Right kidney (tissue), 1 donor: ENCODE measurements at regions not wholly inside any gene's neighbourhood (a gene's known extent, or its start where the extent isn't known, plus 50 kb on each side); places are given as distances from the start of the nearest gene placed in this dataset.
"Not testable (repeated sequence)": the region's sequence is repeated elsewhere in the genome, so short reads cannot be mapped to it uniquely, and the experiment has no call there.

Experiments
- DNase-seq: peaks from one replicate; pipeline ENCODE4 v3.0.0-alpha.2; 2016

DNA sequence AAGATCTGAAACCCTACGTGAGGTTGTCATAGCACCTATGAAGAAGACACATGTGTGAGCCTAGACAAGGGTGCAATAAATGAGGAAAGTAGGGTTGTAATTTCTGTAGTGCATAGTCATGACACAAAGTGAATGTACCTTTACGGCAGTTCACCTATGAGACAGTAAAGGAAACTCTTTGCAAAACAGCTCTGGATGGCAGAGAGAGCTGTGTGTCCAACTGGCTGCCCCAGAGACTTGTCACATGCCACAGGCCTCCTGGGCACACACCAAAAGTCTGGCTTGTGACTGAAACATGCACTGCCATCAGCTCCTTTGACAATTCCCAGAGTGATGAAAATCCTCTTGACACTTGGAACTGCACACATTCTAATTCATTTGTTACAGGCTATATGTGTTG, 90.7 kb upstream of the NAMPT start:
- DNase-seq = no peak

GRCh38 chr7:106374437-106374836, 89.7 kb upstream of the NAMPT start:
- DNase-seq = no peak

GRCh38 chr7:106372595-106373318, 88.0 kb upstream of the NAMPT start:
- DNase-seq = no peak

DNA sequence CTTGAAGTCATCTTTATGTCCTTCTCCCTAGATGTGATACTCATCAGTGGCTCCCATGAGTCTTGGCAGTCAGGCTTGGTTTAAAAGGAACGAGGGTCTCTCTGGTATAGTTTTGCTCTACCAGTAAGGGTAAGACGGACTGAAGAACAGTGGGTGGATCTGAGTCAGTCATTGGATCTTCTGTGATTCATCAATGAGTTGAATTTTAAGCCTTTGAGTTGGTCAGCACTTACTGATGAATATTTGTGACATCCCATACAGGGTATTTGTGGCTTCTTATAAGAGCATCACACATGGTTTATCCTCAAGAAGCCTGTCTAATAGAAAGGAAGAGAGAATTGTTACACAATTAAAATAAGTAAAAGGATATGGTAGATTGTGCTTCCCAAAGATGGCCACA, 87.3 kb upstream of the NAMPT start:
- DNase-seq = no peak

GRCh38 chr7:106371629-106372028, 86.8 kb upstream of the NAMPT start:
- DNase-seq = no peak

GRCh38 chr7:106370542-106370941, 85.8 kb upstream of the NAMPT start:
- DNase-seq = no peak

DNA sequence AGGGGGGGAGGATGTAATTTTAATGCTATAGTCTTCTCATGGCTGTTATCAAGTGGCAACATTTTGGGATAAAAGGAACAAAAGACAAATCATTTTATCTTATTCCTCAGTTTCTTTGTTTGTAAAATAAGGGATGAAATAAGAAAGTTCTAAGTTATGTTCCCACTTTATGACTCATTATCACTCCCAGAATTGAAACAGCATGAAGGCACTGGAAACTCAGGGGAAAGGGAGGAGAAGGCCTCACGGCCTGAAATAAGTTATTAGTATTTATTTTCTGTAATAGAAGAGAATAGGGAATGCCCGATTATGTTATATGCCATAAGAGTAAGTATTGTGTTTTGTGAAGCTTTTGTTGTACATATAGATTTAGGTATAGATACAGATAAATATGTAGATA, 85.0 kb upstream of the NAMPT start:
- DNase-seq = no peak

DNA sequence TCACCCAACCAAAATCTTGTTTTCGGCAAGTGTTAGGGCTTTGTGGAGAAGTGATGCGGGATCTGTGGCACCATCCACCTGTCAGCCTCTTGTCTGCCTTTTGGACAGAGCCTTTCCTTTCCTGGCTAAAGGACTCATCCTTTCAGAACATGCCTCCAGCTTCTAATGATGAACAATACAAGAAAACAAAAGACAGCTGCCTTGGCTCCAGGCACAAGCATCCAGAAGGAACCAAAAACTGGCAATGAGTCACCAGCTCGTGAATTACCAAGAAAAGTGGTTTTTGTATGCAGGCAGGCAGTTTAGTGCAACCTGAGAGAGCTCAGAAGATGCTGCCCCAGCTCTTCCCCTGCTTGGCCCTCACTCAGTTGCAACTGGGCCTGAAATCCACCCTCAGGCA, 84.6 kb upstream of the NAMPT start:
- DNase-seq = no peak

DNA sequence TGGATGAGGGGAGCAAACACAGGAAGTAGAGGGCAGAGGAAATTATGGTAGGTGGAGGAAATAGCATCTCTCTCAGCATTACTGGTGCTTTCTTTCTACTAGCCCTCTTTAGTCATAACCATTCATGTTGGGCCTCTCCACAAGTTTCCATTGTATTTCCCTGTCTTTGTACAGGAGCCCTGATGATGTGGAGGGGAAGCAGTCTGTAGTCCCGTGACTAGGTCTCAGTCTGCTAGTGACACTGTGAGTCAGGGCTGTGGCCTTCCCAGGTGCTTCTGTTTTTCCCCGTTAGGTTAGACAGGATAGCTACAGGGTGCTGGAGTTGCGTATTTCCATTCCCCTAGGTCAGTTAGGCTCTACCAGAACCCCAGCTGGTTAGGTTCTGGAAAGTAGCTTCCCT, 82.9 kb upstream of the NAMPT start:
- DNase-seq = no peak

GRCh38 chr7:106367018-106367420, 82.2 kb upstream of the NAMPT start:
- DNase-seq = no peak

DNA sequence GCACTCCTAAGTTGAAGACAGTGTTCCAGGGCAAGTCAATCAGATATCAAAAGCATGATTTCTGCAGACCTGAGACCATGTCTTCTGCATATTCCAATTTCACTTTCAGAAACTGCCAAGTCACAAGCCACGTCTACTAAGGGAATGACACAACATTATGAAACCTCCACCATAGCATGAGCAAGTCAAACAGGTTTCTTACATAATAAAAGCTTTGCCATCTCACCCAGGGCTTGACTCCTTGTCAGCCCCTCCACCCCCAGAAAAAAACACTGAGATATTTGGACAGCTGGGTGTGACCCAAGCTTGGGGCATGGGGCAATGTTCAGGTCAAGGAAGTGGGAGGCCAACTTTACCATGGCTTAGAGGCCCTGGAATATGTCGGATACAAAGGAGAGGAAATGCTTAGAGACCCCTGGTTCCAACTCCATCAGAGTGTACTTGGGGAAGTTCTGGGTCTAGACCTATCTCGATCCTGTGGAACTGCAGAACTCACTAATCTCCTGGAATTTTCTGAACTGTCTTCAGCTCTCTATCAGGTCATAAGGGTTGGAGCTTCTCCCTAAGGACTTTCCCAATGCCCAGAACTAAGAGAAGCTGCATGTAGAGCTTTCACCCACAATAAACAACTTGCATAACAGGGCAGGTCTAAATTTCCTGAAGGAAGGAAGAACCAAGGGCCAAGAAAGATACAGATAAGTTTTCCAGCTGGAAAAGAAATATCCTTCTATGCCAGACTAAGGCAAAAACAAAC, 80.6 kb upstream of the NAMPT start:
- no peak for DNase-seq

- DNase-seq = not testable (repeated sequence)
Measured at GRCh38 chr7:106362507-106362906, 77.7 kb upstream of the NAMPT start.

DNA sequence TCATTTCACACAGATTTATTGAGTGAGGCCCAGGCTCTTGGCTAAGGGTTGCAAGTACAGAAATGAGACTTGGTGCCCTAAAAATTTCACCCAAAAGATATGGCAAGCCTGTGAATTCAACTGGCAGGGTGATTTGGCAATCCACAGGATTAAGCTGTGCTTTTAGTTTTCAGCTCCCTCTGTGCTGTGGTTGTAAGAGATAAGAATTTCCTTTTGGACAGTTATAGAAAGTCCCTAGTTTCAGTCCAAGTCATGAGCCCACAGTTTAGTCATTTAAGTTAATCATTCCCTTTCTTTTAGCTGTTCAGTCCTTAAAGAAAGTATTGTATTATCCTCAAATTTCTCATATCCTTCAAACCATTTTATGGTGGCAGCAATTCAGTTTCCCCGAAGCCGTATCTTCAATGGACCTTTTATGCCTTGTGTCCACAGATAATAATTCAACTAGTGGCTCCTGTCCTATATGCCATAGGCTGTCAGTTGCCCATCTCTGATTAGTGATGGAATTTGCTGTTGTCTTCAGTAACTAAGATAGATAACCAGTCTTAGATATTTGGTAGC, 73.4 kb upstream of the NAMPT start:
- DNase-seq = no peak

DNA sequence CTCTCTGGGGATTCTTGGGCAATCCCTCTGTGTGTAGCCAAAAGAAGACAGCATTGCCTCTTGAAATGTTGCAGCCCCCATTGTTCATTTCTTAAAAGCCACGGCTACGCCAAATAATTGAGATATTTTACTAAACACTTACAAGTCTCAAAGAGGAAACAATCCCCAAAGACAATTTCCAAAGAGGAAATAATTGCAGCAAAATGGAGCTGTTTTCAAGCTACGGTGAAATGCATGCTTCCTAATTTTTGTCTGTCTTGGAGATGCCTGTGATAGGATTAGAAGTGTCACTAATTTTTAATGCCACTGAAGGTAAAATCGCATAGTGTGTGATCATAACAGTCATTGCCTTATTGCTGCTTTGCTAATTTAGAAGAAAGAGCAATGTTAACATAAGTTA, 72.9 kb upstream of the NAMPT start:
- no peak for DNase-seq

- no peak for DNase-seq
Measured at GRCh38 chr7:106354822-106355221, 70.0 kb upstream of the NAMPT start.

GRCh38 chr7:106353944-106354343, 69.2 kb upstream of the NAMPT start:
- DNase-seq = no peak

DNA sequence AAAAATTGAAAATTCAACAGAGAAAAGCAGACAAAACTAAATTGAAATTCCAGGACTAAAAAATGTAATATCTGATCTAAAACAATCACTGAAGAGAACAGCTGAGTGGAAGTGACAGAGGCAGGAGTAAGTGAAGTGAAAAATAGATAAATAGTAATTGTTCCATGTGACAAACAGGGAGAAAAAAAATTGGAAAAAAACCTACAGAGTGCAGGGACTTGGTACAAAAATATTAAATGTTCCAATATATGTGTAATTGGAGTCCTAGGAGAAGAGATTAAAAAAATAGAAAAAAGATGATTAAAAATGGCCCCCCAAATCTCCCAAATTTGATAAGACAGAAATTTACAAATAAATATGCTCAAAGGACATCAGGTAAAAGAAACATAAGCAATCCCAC, 63.4 kb upstream of the NAMPT start:
- DNase-seq = no peak

DNA sequence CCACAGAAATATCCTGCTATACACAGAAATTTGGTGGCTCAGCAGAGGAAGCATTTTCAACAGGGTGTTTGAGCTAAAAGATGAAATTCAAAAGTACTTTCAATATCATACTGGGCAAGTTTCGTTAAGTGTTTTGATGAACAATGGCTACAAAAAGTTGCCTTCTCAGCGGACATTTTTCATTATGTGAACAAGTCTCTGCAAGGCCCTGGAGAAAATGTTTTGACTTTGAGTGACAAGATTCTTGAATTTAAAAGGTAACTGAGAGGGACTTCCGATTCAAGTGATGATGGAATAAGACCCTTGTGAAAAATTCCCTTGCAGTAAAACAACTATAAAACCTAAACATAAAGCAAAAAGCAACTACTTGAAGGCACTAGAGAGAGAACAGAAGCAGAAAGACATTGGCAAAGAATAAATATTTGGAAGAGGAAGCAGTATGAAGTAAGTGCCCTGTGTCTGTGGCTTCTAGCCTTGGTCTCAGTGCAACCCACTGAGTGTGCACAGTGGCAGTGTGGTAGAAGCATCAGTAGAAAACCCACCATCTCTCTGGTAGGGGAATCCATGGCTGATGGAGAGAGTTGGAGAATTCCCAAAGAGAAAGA, 62.5 kb upstream of the NAMPT start:
- DNase-seq = no peak

GRCh38 chr7:106346678-106347217, 62.0 kb upstream of the NAMPT start:
- DNase-seq = no peak

DNA sequence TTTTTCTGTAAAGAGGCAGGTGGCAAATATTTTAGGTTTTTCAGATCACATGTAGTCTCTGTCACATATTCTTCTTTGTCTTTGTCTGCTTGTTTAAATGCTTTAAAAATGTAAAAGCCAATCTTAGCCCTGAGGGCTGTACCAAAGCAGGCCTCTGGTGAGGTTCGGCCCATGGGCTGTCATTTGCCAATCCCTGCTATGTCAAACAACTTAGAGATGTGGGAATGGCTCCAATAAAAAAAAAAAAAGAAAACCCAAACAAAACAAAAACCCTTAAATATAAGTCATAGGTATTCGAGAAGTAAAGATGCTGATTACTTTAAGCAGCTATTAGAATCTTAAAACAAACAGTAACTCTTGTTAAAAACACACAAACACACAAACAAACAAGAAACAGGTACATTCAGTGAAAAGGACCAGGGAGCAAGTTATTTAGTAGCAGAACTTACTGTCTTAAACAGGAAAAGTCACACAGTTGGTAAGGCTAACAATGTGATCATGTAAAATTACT, 61.4 kb upstream of the NAMPT start:
- no peak for DNase-seq

DNA sequence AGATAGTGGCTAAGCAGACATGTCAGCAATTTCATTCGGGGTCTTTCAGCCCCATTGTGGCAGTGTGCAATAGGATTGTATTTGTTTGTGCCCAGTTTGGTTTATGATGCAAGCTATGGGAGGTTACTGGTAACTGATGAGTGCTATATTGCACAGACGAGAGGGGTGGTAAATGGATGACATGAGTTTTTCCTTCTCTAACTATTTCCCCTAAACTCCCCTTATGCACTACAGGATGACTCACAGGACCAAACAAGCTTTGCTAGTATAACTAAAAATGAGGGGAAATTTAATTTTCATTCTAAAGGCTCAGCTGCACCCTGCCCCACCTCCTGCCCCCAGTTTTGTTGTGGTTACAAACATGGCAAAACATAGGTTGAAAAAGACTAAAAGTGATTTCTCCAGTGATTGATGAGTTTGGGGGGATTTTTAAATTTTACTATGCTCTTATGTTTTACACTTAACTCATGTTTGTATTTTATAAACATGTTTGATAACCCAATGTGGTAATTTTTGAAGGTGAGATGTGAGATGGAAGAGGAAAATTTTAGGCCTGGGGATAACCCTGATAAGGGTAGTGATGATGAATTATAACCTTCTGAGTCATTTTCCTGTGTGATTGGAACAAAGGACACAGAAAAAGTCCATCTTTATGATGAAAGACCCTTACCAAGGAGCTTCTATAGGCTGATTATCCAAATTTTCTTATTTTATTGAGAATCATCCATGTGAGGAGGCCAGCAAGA, 60.8 kb upstream of the NAMPT start:
- DNase-seq = no peak

DNA sequence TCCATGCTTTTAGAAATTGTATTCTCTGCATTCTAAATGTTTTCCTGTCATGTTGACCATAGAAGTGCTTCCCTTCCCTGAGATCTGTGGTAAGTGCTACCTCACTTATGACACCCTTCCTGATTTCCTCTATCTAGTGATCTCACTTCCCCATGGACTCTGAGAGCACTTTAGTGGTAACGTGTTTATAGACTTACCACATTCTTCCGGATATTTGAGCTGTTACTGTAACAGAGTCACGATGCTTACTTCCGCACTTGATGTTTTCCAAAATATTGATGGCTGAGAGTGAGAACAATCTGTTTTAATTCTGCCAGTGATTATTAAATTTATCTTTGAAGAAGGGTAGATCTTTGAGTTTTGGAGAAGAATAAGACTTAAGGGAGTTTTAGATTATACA, 60.1 kb upstream of the NAMPT start:
- no peak for DNase-seq
